IPS-18a (cell line): ENCODE measurements at regions not wholly inside any gene's neighbourhood (a gene's known extent, or its start where the extent isn't known, plus 50 kb on each side); places are given as distances from the start of the nearest gene placed in this dataset.

Experiments
- H3K27ac ChIP-seq: one replicate; pipeline ENCODE4 v1.5.1; 2013; ENCODE audit warnings: low read length
- H3K27me3 ChIP-seq: one replicate; pipeline ENCODE4 v1.6.1; 2013; ENCODE audit warnings: mild to moderate bottlenecking, low read length; ENCODE audit not compliant: control insufficient read depth, insufficient read depth
- H3K36me3 ChIP-seq: one replicate; pipeline ENCODE4 v1.6.1; 2013; ENCODE audit warnings: low read depth, low read length; ENCODE audit not compliant: control insufficient read depth
- H3K4me1 ChIP-seq: one replicate; pipeline ENCODE4 v1.6.1; 2013; ENCODE audit warnings: low read depth, low read length; ENCODE audit not compliant: control insufficient read depth
- H3K4me3 ChIP-seq: one replicate; pipeline ENCODE4 v1.5.1; 2013; ENCODE audit warnings: low read length
- H3K9ac ChIP-seq: one replicate; pipeline ENCODE4 v1.6.1; 2013; ENCODE audit warnings: mild to moderate bottlenecking, low read length, moderate library complexity
- H3K9me3 ChIP-seq: one replicate; pipeline ENCODE4 v1.6.1; 2013; ENCODE audit warnings: low read depth, low read length; ENCODE audit not compliant: control insufficient read depth

GRCh38 chr1:69502991-69503390 is 64.7 kb upstream of the LRRC7 start:
- Histone ChIP-seq H3K36me3 (no peaks in the 10 kb centered on the region), H3K4me1 (no peaks in the 10 kb centered on the region), H3K27ac (no peak overlapping the region), H3K9ac (no peak overlapping the region), H3K4me3 (no peak overlapping the region), H3K27me3 (no peaks in the 10 kb centered on the region), H3K9me3 (no peaks in the 10 kb centered on the region)

GRCh38 chr1:69504730-69505252 is 62.9 kb upstream of the LRRC7 start:
- Histone ChIP-seq H3K36me3 (no peaks in the 10 kb centered on the region), H3K4me3 (no peak overlapping the region), H3K9ac (no peak overlapping the region), H3K4me1 (no peaks in the 10 kb centered on the region), H3K9me3 (no peaks in the 10 kb centered on the region), H3K27me3 (no peaks in the 10 kb centered on the region), H3K27ac (no peak overlapping the region)

- Histone ChIP-seq H3K27ac (no peak overlapping the region), H3K4me1 (no peaks in the 10 kb centered on the region), H3K4me3 (no peak overlapping the region), H3K9ac (no peak overlapping the region), H3K27me3 (no peaks in the 10 kb centered on the region), H3K36me3 (no peaks in the 10 kb centered on the region), H3K9me3 (no peaks in the 10 kb centered on the region)
Observed at GRCh38 chr1:69506311-69506710, 61.4 kb upstream of the LRRC7 start.

- no peak overlapping the region for H3K9ac ChIP-seq
- no peaks in the 10 kb centered on the region for H3K36me3 ChIP-seq
- H3K27ac ChIP-seq, result no peak overlapping the region
- H3K27me3 ChIP-seq, result no peaks in the 10 kb centered on the region
- no peak overlapping the region for H3K4me3 ChIP-seq
- no peaks in the 10 kb centered on the region for H3K4me1 ChIP-seq
- no peaks in the 10 kb centered on the region for H3K9me3 ChIP-seq
Observed at GRCh38 chr1:69506721-69507120, 61.0 kb upstream of the LRRC7 start.

GRCh38 chr1:69510026-69510425 is 57.7 kb upstream of the LRRC7 start:
- H3K36me3 ChIP-seq, result no peaks in the 10 kb centered on the region
- H3K27ac ChIP-seq, result no peak overlapping the region
- H3K27me3 ChIP-seq, result no peaks in the 10 kb centered on the region
- H3K4me3 ChIP-seq, result no peak overlapping the region
- no peaks in the 10 kb centered on the region for H3K9me3 ChIP-seq
- no peaks in the 10 kb centered on the region for H3K4me1 ChIP-seq
- H3K9ac ChIP-seq, result no peak overlapping the region

- no peaks in the 10 kb centered on the region for H3K36me3 ChIP-seq
- no peak overlapping the region for H3K4me3 ChIP-seq
- H3K9ac ChIP-seq, result no peak overlapping the region
- no peak overlapping the region for H3K27ac ChIP-seq
- H3K9me3 ChIP-seq, result no peaks in the 10 kb centered on the region
- no peaks in the 10 kb centered on the region for H3K27me3 ChIP-seq
- H3K4me1 ChIP-seq, result no peaks in the 10 kb centered on the region
Observed at GRCh38 chr1:69511426-69512192, 56.1 kb upstream of the LRRC7 start.

GRCh38 chr1:69513601-69514000 is 54.1 kb upstream of the LRRC7 start:
- Histone ChIP-seq H3K4me3 (no peak overlapping the region), H3K9ac (no peak overlapping the region), H3K4me1 (no peaks in the 10 kb centered on the region), H3K36me3 (no peaks in the 10 kb centered on the region), H3K9me3 (no peaks in the 10 kb centered on the region), H3K27ac (no peak overlapping the region), H3K27me3 (no peaks in the 10 kb centered on the region)
